ENCODE measurements at regions not wholly inside any gene's neighbourhood (a gene's known extent, or its start where the extent isn't known, plus 50 kb on each side); places are given as distances from the start of the nearest gene placed in this dataset.

- Histone ChIP-seq H3K4me3 (ENCODE audit: low read length) (no peak overlapping the region), H3K36me3 (ENCODE audit: control insufficient read depth, insufficient read depth, low read length) (no peaks in the 10 kb centered on the region), H3K9me3 (ENCODE audit: control insufficient read depth, low read depth, low read length) (no peaks in the 10 kb centered on the region), H3K27ac (ENCODE audit: low read length) (peak overlapping the region; percentile 73), H3K27me3 (ENCODE audit: control insufficient read depth, insufficient read depth, low read length) (no peaks in the 10 kb centered on the region), H3K4me1 (ENCODE audit: control insufficient read depth, insufficient read depth, low read length) (peaks cover 27% of the 10 kb centered on the region)
- WGBS (ENCODE audit: insufficient coverage, low lambda C conversion rate): 65% methylated on average over 2 of the region's 9 CpGs
- peak; percentile 75 to 87 for DNase-seq
Measured at GRCh38 chr6:11917951-11918738, 94.0 kb upstream of the HIVEP1 start.

- Histone ChIP-seq H3K4me1 (ENCODE audit: control insufficient read depth, insufficient read depth, low read length) (no peaks in the 10 kb centered on the region), H3K27ac (ENCODE audit: low read length) (no peak overlapping the region), H3K9me3 (ENCODE audit: control insufficient read depth, low read depth, low read length) (no peaks in the 10 kb centered on the region), H3K27me3 (ENCODE audit: control insufficient read depth, insufficient read depth, low read length) (no peaks in the 10 kb centered on the region), H3K36me3 (ENCODE audit: control insufficient read depth, insufficient read depth, low read length) (no peaks in the 10 kb centered on the region), H3K4me3 (ENCODE audit: low read length) (no peak overlapping the region)
- 80% methylated on average over 1 of the region's 6 CpGs for WGBS (ENCODE audit: insufficient coverage, low lambda C conversion rate)
- no peak for DNase-seq
Measured at GRCh38 chr6:11912420-11912819, 99.7 kb upstream of the HIVEP1 start.

DNA sequence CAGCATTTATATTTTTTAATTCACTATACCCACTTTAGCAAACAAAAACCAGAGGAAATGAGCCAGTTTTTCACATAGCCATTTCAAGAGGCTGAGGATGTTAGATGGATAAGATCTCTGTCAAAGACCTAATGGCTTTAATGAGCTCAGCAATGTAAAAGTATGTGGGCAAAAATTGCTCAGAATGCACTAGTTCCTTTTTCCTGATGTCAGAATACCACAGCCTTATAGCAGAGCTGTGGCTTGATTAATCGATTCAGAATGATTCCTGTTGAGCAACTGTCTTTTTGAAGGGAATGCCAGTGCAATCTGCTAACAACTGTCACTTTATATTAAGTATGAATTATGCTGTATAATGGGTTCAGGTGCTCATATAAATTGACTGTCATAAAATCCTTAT, 100.6 kb upstream of the HIVEP1 start:
- H3K27ac ChIP-seq (ENCODE audit: low read length): no peak overlapping the region
- H3K27me3 ChIP-seq (ENCODE audit: control insufficient read depth, insufficient read depth, low read length): no peaks in the 10 kb centered on the region
- H3K4me3 ChIP-seq (ENCODE audit: low read length): no peak overlapping the region
- WGBS (ENCODE audit: insufficient coverage, low lambda C conversion rate): 100% methylated on average over 1 of the region's 1 CpG
- no peaks in the 10 kb centered on the region for H3K4me1 ChIP-seq (ENCODE audit: control insufficient read depth, insufficient read depth, low read length)
- H3K36me3 ChIP-seq (ENCODE audit: control insufficient read depth, insufficient read depth, low read length): no peaks in the 10 kb centered on the region
- DNase-seq: no peak
- H3K9me3 ChIP-seq (ENCODE audit: control insufficient read depth, low read depth, low read length): no peaks in the 10 kb centered on the region

- no peaks in the 10 kb centered on the region for H3K4me1 ChIP-seq (ENCODE audit: control insufficient read depth, insufficient read depth, low read length)
- H3K36me3 ChIP-seq (ENCODE audit: control insufficient read depth, insufficient read depth, low read length): no peaks in the 10 kb centered on the region
- no peaks in the 10 kb centered on the region for H3K27me3 ChIP-seq (ENCODE audit: control insufficient read depth, insufficient read depth, low read length)
- H3K9me3 ChIP-seq (ENCODE audit: control insufficient read depth, low read depth, low read length): no peaks in the 10 kb centered on the region
- WGBS (ENCODE audit: insufficient coverage, low lambda C conversion rate): 90% methylated on average over 5 of the region's 7 CpGs
- no peak for DNase-seq
- H3K4me3 ChIP-seq (ENCODE audit: low read length): no peak overlapping the region
- H3K27ac ChIP-seq (ENCODE audit: low read length): no peak overlapping the region
Measured at GRCh38 chr6:11909696-11910132, 102.4 kb upstream of the HIVEP1 start.

- Histone ChIP-seq H3K4me1 (ENCODE audit: control insufficient read depth, insufficient read depth, low read length) (no peaks in the 10 kb centered on the region), H3K27ac (ENCODE audit: low read length) (no peak overlapping the region), H3K27me3 (ENCODE audit: control insufficient read depth, insufficient read depth, low read length) (no peaks in the 10 kb centered on the region), H3K36me3 (ENCODE audit: control insufficient read depth, insufficient read depth, low read length) (no peaks in the 10 kb centered on the region), H3K9me3 (ENCODE audit: control insufficient read depth, low read depth, low read length) (no peaks in the 10 kb centered on the region), H3K4me3 (ENCODE audit: low read length) (no peak overlapping the region)
- no CpG with 5 or more reads among the region's 2 CpGs for WGBS (ENCODE audit: insufficient coverage, low lambda C conversion rate)
- no peak for DNase-seq
Measured at GRCh38 chr6:11908436-11909105, 103.5 kb upstream of the HIVEP1 start.

DNA sequence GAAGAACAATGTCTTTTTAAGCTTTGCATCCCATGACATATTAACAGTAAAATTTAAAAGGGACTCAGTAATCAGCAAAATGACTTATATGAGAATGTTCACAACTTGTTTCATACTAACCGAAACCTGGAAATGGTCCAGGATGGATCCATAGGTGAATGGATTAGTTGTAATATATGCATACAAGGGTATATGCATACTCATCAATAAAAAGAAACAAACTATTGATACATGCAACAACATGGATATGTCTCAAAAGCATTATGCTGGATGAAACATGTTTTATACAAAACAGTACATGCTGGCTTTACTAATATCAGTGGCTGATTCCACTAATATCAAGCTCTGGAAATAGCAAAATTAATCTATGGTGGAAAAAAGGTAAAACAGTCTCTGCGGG, 108.5 kb upstream of the HIVEP1 start:
- H3K27ac ChIP-seq (ENCODE audit: low read length): no peak overlapping the region
- H3K4me3 ChIP-seq (ENCODE audit: low read length): no peak overlapping the region
- H3K9me3 ChIP-seq (ENCODE audit: control insufficient read depth, low read depth, low read length): no peaks in the 10 kb centered on the region
- no peaks in the 10 kb centered on the region for H3K36me3 ChIP-seq (ENCODE audit: control insufficient read depth, insufficient read depth, low read length)
- DNase-seq: no peak
- H3K4me1 ChIP-seq (ENCODE audit: control insufficient read depth, insufficient read depth, low read length): no peaks in the 10 kb centered on the region
- no peaks in the 10 kb centered on the region for H3K27me3 ChIP-seq (ENCODE audit: control insufficient read depth, insufficient read depth, low read length)
- WGBS (ENCODE audit: insufficient coverage, low lambda C conversion rate): 100% methylated on average over 1 of the region's 2 CpGs

GRCh38 chr6:11902527-11902926, 109.6 kb upstream of the HIVEP1 start:
- no CpG with 5 or more reads among the region's 2 CpGs for WGBS (ENCODE audit: insufficient coverage, low lambda C conversion rate)
- Histone ChIP-seq H3K27ac (ENCODE audit: low read length) (no peak overlapping the region), H3K4me3 (ENCODE audit: low read length) (no peak overlapping the region), H3K36me3 (ENCODE audit: control insufficient read depth, insufficient read depth, low read length) (no peaks in the 10 kb centered on the region), H3K4me1 (ENCODE audit: control insufficient read depth, insufficient read depth, low read length) (no peaks in the 10 kb centered on the region), H3K9me3 (ENCODE audit: control insufficient read depth, low read depth, low read length) (no peaks in the 10 kb centered on the region), H3K27me3 (ENCODE audit: control insufficient read depth, insufficient read depth, low read length) (no peaks in the 10 kb centered on the region)
- no peak for DNase-seq

GRCh38 chr6:11900662-11901598, 111.2 kb upstream of the HIVEP1 start:
- WGBS (ENCODE audit: insufficient coverage, low lambda C conversion rate): 18% methylated on average over 3 of the region's 14 CpGs
- H3K9me3 ChIP-seq (ENCODE audit: control insufficient read depth, low read depth, low read length): no peaks in the 10 kb centered on the region
- peak in 1 of 2 donors; percentile 14 for DNase-seq
- H3K4me3 ChIP-seq (ENCODE audit: low read length): peak overlapping the region; percentile 3
- H3K4me1 ChIP-seq (ENCODE audit: control insufficient read depth, insufficient read depth, low read length): no peaks in the 10 kb centered on the region
- no peaks in the 10 kb centered on the region for H3K27me3 ChIP-seq (ENCODE audit: control insufficient read depth, insufficient read depth, low read length)
- no peak overlapping the region for H3K27ac ChIP-seq (ENCODE audit: low read length)
- H3K36me3 ChIP-seq (ENCODE audit: control insufficient read depth, insufficient read depth, low read length): no peaks in the 10 kb centered on the region

DNA sequence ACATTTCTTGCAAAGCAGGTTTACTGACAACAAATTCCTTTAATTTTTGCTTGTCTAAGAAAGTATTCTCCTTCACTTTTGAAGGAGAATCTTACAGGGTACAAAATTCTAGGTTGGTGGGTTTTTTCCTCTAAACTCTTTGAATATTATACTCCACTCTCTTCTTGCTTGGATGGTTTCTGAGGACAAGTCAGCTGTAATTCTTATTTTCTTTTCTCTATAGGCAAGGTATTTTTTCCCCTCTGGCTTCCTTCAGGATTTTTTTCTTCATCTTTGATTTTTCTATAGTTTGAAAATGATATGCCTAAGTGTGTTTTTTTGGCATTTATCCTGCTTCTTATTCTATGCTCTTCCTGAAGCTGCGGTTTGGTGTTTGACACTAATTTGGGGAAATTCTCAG, 112.5 kb upstream of the HIVEP1 start:
- no peak overlapping the region for H3K4me3 ChIP-seq (ENCODE audit: low read length)
- H3K36me3 ChIP-seq (ENCODE audit: control insufficient read depth, insufficient read depth, low read length): no peaks in the 10 kb centered on the region
- H3K27me3 ChIP-seq (ENCODE audit: control insufficient read depth, insufficient read depth, low read length): no peaks in the 10 kb centered on the region
- 90% methylated on average over 1 of the region's 1 CpG for WGBS (ENCODE audit: insufficient coverage, low lambda C conversion rate)
- H3K9me3 ChIP-seq (ENCODE audit: control insufficient read depth, low read depth, low read length): no peaks in the 10 kb centered on the region
- DNase-seq: no peak
- H3K4me1 ChIP-seq (ENCODE audit: control insufficient read depth, insufficient read depth, low read length): no peaks in the 10 kb centered on the region
- H3K27ac ChIP-seq (ENCODE audit: low read length): no peak overlapping the region

- H3K27me3 ChIP-seq (ENCODE audit: control insufficient read depth, insufficient read depth, low read length): no peaks in the 10 kb centered on the region
- no peaks in the 10 kb centered on the region for H3K36me3 ChIP-seq (ENCODE audit: control insufficient read depth, insufficient read depth, low read length)
- H3K9me3 ChIP-seq (ENCODE audit: control insufficient read depth, low read depth, low read length): no peaks in the 10 kb centered on the region
- no peak for DNase-seq
- no CpG with 5 or more reads among the region's 1 CpG for WGBS (ENCODE audit: insufficient coverage, low lambda C conversion rate)
- no peak overlapping the region for H3K27ac ChIP-seq (ENCODE audit: low read length)
- no peak overlapping the region for H3K4me3 ChIP-seq (ENCODE audit: low read length)
- no peaks in the 10 kb centered on the region for H3K4me1 ChIP-seq (ENCODE audit: control insufficient read depth, insufficient read depth, low read length)
Measured at GRCh38 chr6:11894212-11894611, 115.6 kb upstream of the ADTRP start.
